ENCODE measurements at regions not wholly inside any gene's neighbourhood (a gene's known extent, or its start where the extent isn't known, plus 50 kb on each side); places are given as distances from the start of the nearest gene placed in this dataset.

GRCh38 chr13:107822006-107822405 is 393.3 kb downstream of the LIG4 start:
- TF ChIP-seq CTCF (IDR thresholded peaks at IDR 0.05), result no peak
- no peak for TF ChIP-seq POLR2A (IDR thresholded peaks at IDR 0.05)
